Aorta (tissue), 5 donors: ENCODE measurements at regions not wholly inside any gene's neighbourhood (a gene's known extent, or its start where the extent isn't known, plus 50 kb on each side); places are given as distances from the start of the nearest gene placed in this dataset.

Experiments
- ATAC-seq: fragments of 200-7000 bp; cut with Tn5 transposase; one replicate; pipeline ENCODE4 v1.9.1; 2022; ENCODE audit warnings: moderate library complexity; ENCODE audit not compliant: low FRiP score
- DNase-seq, 2 donors: peaks; one replicate each; pipeline ENCODE4 v3.0.0-alpha.2; 2020
- H3K27ac ChIP-seq, 2 donors: one replicate each; pipeline ENCODE4 v1.5.1; 2013; ENCODE audit warnings: low read length in 2 of 2, mild to moderate bottlenecking in 2 of 2, moderate library complexity in 2 of 2, control low read depth in 1 of 2, inconsistent platforms in 1 of 2, low read depth in 1 of 2
- H3K27me3 ChIP-seq, 2 donors: one replicate each; pipeline ENCODE4 v1.6.1; 2013; ENCODE audit warnings: control low read depth in 1 of 2, low read length in 1 of 2, mild to moderate bottlenecking in 1 of 2, moderate library complexity in 1 of 2; ENCODE audit not compliant: insufficient read depth in 2 of 2, control insufficient read depth in 1 of 2
- H3K36me3 ChIP-seq, 2 donors: one replicate each; pipeline ENCODE4 v1.6.1; 2013; ENCODE audit warnings: control low read depth in 1 of 2, low read length in 1 of 2, mild to moderate bottlenecking in 1 of 2; ENCODE audit not compliant: insufficient read depth in 2 of 2, control insufficient read depth in 1 of 2
- H3K4me1 ChIP-seq, 2 donors: one replicate each; pipeline ENCODE4 v1.6.1; 2013; ENCODE audit warnings: low read length in 2 of 2, control low read depth in 1 of 2, mild to moderate bottlenecking in 1 of 2, moderate library complexity in 1 of 2; ENCODE audit not compliant: insufficient read depth in 2 of 2, control insufficient read depth in 1 of 2
- H3K4me3 ChIP-seq, 2 donors: one replicate each; pipeline ENCODE4 v1.5.1; 2013; ENCODE audit warnings: low read length in 2 of 2, control low read depth in 1 of 2, mild to moderate bottlenecking in 1 of 2
- H3K9me3 ChIP-seq: one replicate; pipeline ENCODE4 v1.6.1; 2013; ENCODE audit warnings: mild to moderate bottlenecking, low read length; ENCODE audit not compliant: control insufficient read depth
- WGBS, 2 donors: extraction: QIAGEN DNeasy Blood & Tissue Kit; methylation state at CpG; one replicate each; pipeline ENCODE4 v1.1.7; 2013; 5-methylcytosine and 5-hydroxymethylcytosine counted together
- intact Hi-C, 2 donors: fragments of 100-400 bp; cut with DNase I; formaldehyde crosslinking; loops; one replicate each; pipeline versions ENCODE4 v1.14.2 to v1.15.0; 2022
- donor health status: healthy with polysubstance abuse.
- donor health status: Bipolar disorder and iron deficiency.
- donor health status: DM: no; HTN: no; CAD: no.
- donor health status: DM: no; HTN: no; CAD: no.
- donor health status: DM: yes; HTN: yes; CAD: no.

- no peak for ATAC-seq
- WGBS, 2 donors, result 88 to 89% methylated on average over 7 of the region's 7 CpGs
- H3K4me1 ChIP-seq, result no peaks in the 10 kb centered on the region
- H3K4me3 ChIP-seq, result no peak overlapping the region
- H3K27me3 ChIP-seq, result no peaks in the 10 kb centered on the region
- peaks cover 2% of the 10 kb centered on the region for H3K9me3 ChIP-seq
- no peaks in the 10 kb centered on the region for H3K36me3 ChIP-seq
- no peak overlapping the region for H3K27ac ChIP-seq
- intact Hi-C loops, result no loop called here
- DNase-seq, result no peak
These were observed 114.7 kb downstream of the RPS24 start for GRCh38 chr10:78148216-78148960.

DNA sequence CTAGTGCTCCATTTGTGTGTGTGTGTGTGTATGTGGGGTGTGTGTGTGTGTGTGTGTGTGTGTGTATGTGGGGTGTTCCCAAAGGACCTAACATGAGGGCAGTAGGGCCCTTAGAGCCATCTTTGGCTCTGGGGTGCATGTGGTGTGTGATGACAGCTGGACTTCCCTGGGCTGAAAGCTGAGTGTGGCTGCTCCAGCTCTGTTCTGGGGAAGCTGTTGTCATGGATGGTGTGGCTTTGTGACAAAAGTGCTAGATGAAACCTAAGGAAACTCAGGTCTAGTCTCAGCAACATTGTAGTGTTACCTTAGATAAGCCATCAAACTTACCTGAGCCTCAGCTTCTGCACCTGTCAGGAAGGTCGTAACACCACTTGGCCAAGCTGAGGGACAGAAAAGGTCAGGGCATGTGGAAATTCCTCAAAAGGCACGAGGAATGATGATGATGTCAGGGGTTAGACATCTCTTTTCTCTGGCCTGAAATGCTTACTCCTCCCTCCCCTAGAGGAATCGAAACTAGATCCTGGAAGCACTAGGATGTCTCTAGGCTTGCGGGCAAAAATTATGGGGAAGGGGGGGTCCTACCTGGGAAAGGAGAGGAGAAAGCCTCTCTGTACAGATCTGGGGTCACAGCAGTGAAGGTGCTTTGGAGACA, 115.4 kb downstream of the RPS24 start:
- Histone ChIP-seq H3K4me3 (no peak overlapping the region), H3K27me3 (no peaks in the 10 kb centered on the region), H3K27ac (no peak overlapping the region), H3K36me3 (no peaks in the 10 kb centered on the region), H3K4me1 (no peaks in the 10 kb centered on the region), H3K9me3 (peaks cover 2% of the 10 kb centered on the region)
- DNase-seq, result no peak
- ATAC-seq, result no peak
- 39 to 42% methylated on average over 4 of the region's 4 CpGs for WGBS, 2 donors
- intact Hi-C loops, result no loop called here

GRCh38 chr10:78150756-78151155, 117.1 kb downstream of the RPS24 start:
- no peak for DNase-seq
- Histone ChIP-seq H3K27ac (no peak overlapping the region), H3K4me1 (no peaks in the 10 kb centered on the region), H3K4me3 (no peak overlapping the region), H3K36me3 (no peaks in the 10 kb centered on the region), H3K27me3 (no peaks in the 10 kb centered on the region), H3K9me3 (peaks cover 2% of the 10 kb centered on the region)
- ATAC-seq, result no peak
- WGBS, 2 donors, result 95 to 96% methylated on average over 4 of the region's 4 CpGs
- intact Hi-C loops, result no loop called here

GRCh38 chr10:78155722-78156121, 122.1 kb downstream of the RPS24 start:
- no peaks in the 10 kb centered on the region for H3K27me3 ChIP-seq
- DNase-seq, result no peak
- H3K4me1 ChIP-seq, result no peaks in the 10 kb centered on the region
- no peaks in the 10 kb centered on the region for H3K36me3 ChIP-seq
- 88 to 92% methylated on average over 2 of the region's 2 CpGs for WGBS, 2 donors
- H3K4me3 ChIP-seq, result no peak overlapping the region
- intact Hi-C loops, result no loop called here
- no peaks in the 10 kb centered on the region for H3K9me3 ChIP-seq
- H3K27ac ChIP-seq, result no peak overlapping the region
- no peak for ATAC-seq

- 88% methylated on average over 5 of the region's 5 CpGs for WGBS, 2 donors
- no peak overlapping the region for H3K4me3 ChIP-seq
- H3K9me3 ChIP-seq, result peaks cover 4% of the 10 kb centered on the region
- no peaks in the 10 kb centered on the region for H3K4me1 ChIP-seq
- DNase-seq (no peak), ATAC-seq (no peak)
- H3K27me3 ChIP-seq, result no peaks in the 10 kb centered on the region
- H3K36me3 ChIP-seq, result no peaks in the 10 kb centered on the region
- no peak overlapping the region for H3K27ac ChIP-seq
- intact Hi-C loops, result no loop called here
These were observed 126.9 kb downstream of the RPS24 start for GRCh38 chr10:78160591-78160990.

DNA sequence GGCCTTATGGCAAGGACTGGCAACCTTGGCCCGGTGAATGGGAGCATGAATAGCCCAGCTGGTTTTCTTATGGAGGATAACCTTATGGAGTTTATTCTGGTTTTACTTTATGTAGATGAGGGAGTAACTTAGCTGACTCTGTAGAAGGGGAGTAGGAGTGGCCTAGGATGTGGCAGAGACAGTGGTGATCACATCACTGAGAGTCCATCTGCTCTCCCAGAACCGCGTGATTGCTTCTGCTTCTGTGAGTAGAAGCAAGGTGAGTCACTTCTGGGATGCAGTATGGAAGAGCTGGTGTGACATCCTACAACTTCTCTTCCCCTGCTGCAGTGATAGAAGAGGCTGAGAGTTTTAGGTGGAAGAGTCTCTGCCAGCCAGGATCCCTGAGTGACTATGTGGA, 129.2 kb downstream of the RPS24 start:
- intact Hi-C loops, result no loop called here
- Histone ChIP-seq H3K4me3 (no peak overlapping the region), H3K27me3 (no peaks in the 10 kb centered on the region), H3K9me3 (peaks cover 4% of the 10 kb centered on the region), H3K27ac (no peak overlapping the region), H3K36me3 (no peaks in the 10 kb centered on the region), H3K4me1 (no peaks in the 10 kb centered on the region)
- ATAC-seq (no peak), DNase-seq (no peak)
- 96 to 97% methylated on average over 3 of the region's 3 CpGs for WGBS, 2 donors

- H3K4me3 ChIP-seq, result no peak overlapping the region
- intact Hi-C loops, result no loop called here
- no peaks in the 10 kb centered on the region for H3K4me1 ChIP-seq
- H3K9me3 ChIP-seq, result peaks cover 4% of the 10 kb centered on the region
- 78 to 85% methylated on average over 16 of the region's 16 CpGs for WGBS, 2 donors
- no peak for DNase-seq
- H3K36me3 ChIP-seq, result no peaks in the 10 kb centered on the region
- no peak for ATAC-seq
- no peaks in the 10 kb centered on the region for H3K27me3 ChIP-seq
- no peak overlapping the region for H3K27ac ChIP-seq
These were observed 131.0 kb downstream of the RPS24 start for GRCh38 chr10:78164702-78165101.

- 92 to 93% methylated on average over 4 of the region's 4 CpGs for WGBS, 2 donors
- no peak overlapping the region for H3K27ac ChIP-seq
- no peak for ATAC-seq
- H3K36me3 ChIP-seq, result no peaks in the 10 kb centered on the region
- no peaks in the 10 kb centered on the region for H3K4me1 ChIP-seq
- no peak for DNase-seq
- no peaks in the 10 kb centered on the region for H3K27me3 ChIP-seq
- H3K4me3 ChIP-seq, result no peak overlapping the region
- peaks cover 4% of the 10 kb centered on the region for H3K9me3 ChIP-seq
- intact Hi-C loops, result no loop called here
These were observed 131.5 kb downstream of the RPS24 start for GRCh38 chr10:78165172-78165571.

GRCh38 chr10:78165617-78166016, 132.0 kb downstream of the RPS24 start:
- Histone ChIP-seq H3K4me3 (no peak overlapping the region), H3K9me3 (peaks cover 4% of the 10 kb centered on the region), H3K27ac (no peak overlapping the region), H3K27me3 (no peaks in the 10 kb centered on the region), H3K4me1 (no peaks in the 10 kb centered on the region), H3K36me3 (no peaks in the 10 kb centered on the region)
- intact Hi-C loops, result no loop called here
- no peak for DNase-seq
- ATAC-seq, result no peak
- 77 to 91% methylated on average over 3 of the region's 3 CpGs for WGBS, 2 donors
